Stomach (tissue), 8 donors: ENCODE measurements at regions not wholly inside any gene's neighbourhood (a gene's known extent, or its start where the extent isn't known, plus 50 kb on each side); places are given as distances from the start of the nearest gene placed in this dataset.
"Not testable (repeated sequence)": the region's sequence is repeated elsewhere in the genome, so short reads cannot be mapped to it uniquely, and the experiment has no call there.

Experiments
- DNase-seq, 2 donors: peaks; one replicate each; pipeline versions ENCODE4 v3.0.0 to v3.0.0-alpha.2; 2013 to 2019
- H3K27ac ChIP-seq, 5 donors: fragments of 200-600 bp in 4 of 5; sonication (generic) in 4 of 5; one replicate each; pipeline ENCODE4 v1.5.1; 2013 to 2019; ENCODE audit warnings: mild to moderate bottlenecking in 1 of 5, moderate library complexity in 1 of 5
- H3K27me3 ChIP-seq, 3 donors: fragments of 200-600 bp; sonication (generic); one replicate each; pipeline ENCODE4 v1.5.1; 2017 to 2019; ENCODE audit warnings: mixed run types in 1 of 3
- H3K36me3 ChIP-seq, 4 donors: fragments of 200-600 bp; sonication (generic); 1 replicate in 3 of 4; 2 replicates in 1 of 4; pipeline ENCODE4 v1.5.1; 2016 to 2019
- H3K4me1 ChIP-seq, 4 donors: fragments of 200-600 bp; sonication (generic); one replicate each; pipeline ENCODE4 v1.5.1; 2016 to 2019
- H3K4me3 ChIP-seq, 4 donors: fragments of 200-600 bp; sonication (generic) in 3 of 4; one replicate each; pipeline ENCODE4 v1.5.1; 2016 to 2019; ENCODE audit warnings: mild to moderate bottlenecking in 1 of 4
- H3K9me3 ChIP-seq, 4 donors: fragments of 200-600 bp; sonication (generic); one replicate each; pipeline ENCODE4 v1.5.1; 2016 to 2019
- CTCF ChIP-seq, 7 experiments: fragments of 450-650 bp in 4 of 7; fragments of 200-600 bp in 3 of 7; sonication (generic) in 3 of 7; IDR thresholded peaks; one replicate each; pipeline ENCODE4 v1.5.1; 2016 to 2019; ENCODE audit warnings: antibody characterized with exemption in 7 of 7, control low read depth in 2 of 7, mild to moderate bottlenecking in 1 of 7
- EP300 ChIP-seq: sonication (generic); formaldehyde crosslinking; IDR thresholded peaks from one replicate; pipeline ENCODE4 v1.6.1; 2017; ENCODE audit warnings: antibody characterized with exemption
- POLR2A ChIP-seq, 4 donors: fragments of 450-650 bp; IDR thresholded peaks; one replicate each; pipeline ENCODE4 v1.6.1; 2016; ENCODE audit warnings: antibody characterized with exemption in 4 of 4, control low read depth in 2 of 4, mild to moderate bottlenecking in 1 of 4, moderate library complexity in 1 of 4
- POLR2AphosphoS5 ChIP-seq, 3 donors: sonication (generic); formaldehyde crosslinking; IDR thresholded peaks; one replicate each; pipeline ENCODE4 v1.6.1; 2016; ENCODE audit warnings: antibody characterized with exemption in 3 of 3
- WGBS, 5 donors: extraction: QIAGEN DNeasy Blood & Tissue Kit in 3 of 5; methylation state at CpG; one replicate each; pipeline versions ENCODE4 v1.1.5 to v1.1.7; 2013 to 2018; 5-methylcytosine and 5-hydroxymethylcytosine counted together
- intact Hi-C: fragments of 100-400 bp; cut with DNase I; formaldehyde crosslinking; loops from one replicate; pipeline ENCODE4 v1.15.1; 2023; ENCODE audit warnings: low total_unique reads
- donor health status: healthy with polysubstance abuse.
- donor health status: Bipolar disorder and iron deficiency.
- donor health status: healthy.

DNA sequence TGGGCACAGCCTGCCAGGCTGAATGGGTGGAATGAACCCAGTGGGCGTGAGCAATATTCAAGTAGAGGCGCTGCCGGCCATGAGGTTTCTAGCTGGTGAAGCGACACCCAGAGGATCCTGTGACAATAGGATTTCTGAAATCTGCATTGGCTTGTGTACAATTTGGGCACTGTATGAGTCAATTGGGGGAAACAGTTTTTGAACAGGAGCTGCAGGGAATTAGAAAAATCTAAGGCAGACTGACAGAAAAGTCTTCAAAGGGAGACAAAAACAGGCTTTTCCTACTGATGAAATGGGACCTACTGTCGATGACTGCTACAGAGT is 145.2 kb downstream of the GPCPD1 start:
- Histone ChIP-seq H3K27ac (no peak overlapping the region), H3K4me3 (no peak overlapping the region), H3K4me1 (no peaks in the 10 kb centered on the region), H3K27me3 (peaks cover 0 to 37% (median 4%) of the 10 kb centered on the region in 3 donors), H3K36me3 (no peaks in the 10 kb centered on the region), H3K9me3 (peaks cover 0 to 7% (median 1%) of the 10 kb centered on the region in 4 donors)
- TF ChIP-seq POLR2A (IDR thresholded peaks at IDR 0.05) (no peak), CTCF (IDR thresholded peaks at IDR 0.05) (no peak), EP300 (no peak)
- WGBS, 5 donors, result 78 to 85% (median 82%) methylated on average over 5 of the region's 5 CpGs
- DNase-seq, result no peak
- intact Hi-C loops, result no loop called here

GRCh38 chr20:5464901-5465603 is 145.8 kb downstream of the GPCPD1 start:
- 70 to 84% (median 83%) methylated on average over 20 to 23 of the region's 23 CpGs for WGBS, 5 donors
- H3K27me3 ChIP-seq, result peaks cover 0 to 37% (median 4%) of the 10 kb centered on the region in 3 donors
- intact Hi-C loops, result no loop called here

DNA sequence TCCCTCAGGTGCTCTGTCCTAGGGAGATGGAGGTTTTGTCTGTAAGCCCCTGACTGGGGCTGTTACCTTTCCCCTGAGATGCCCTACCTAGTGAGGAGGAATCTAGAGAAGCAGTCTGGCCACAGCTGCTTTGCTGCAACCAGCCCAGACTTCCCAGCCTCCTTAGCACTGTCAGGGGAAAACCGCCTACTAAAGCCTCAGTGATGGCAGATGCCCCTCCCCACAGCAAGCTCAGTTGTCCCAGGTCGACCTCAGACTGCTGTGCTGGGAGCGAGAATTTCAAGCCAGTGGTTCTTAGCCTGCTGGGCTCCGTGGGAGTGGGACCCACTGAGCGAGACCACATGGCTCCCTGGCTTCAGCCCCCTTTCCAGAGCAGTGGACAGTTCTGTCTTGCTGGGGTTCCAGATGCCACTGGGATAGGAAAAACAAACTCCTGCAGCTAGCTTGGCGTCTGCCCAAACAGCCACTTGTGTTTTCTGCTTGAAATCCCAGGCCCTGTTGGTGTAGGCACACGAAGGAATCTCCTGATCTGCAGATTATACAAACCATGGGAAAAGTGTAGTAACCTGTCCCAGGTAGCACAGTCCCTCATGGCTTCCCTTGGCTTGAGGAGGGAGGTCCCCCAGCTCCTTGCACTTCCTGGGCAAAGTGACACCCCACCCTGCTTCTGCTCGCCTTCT is 146.4 kb upstream of the PROKR2 start:
- WGBS, 5 donors, result 45 to 63% (median 58%) methylated on average over 7 to 8 of the region's 8 CpGs
- Histone ChIP-seq H3K4me1 (no peaks in the 10 kb centered on the region), H3K9me3 (peaks cover 0 to 17% (median 7%) of the 10 kb centered on the region in 4 donors), H3K27me3 (peaks cover 0 to 28% (median 4%) of the 10 kb centered on the region in 3 donors), H3K4me3 (no peak overlapping the region), H3K27ac (no peak overlapping the region), H3K36me3 (no peaks in the 10 kb centered on the region)
- no peak for DNase-seq
- TF ChIP-seq POLR2A (IDR thresholded peaks at IDR 0.05), result no peak
- no peak for TF ChIP-seq POLR2AphosphoS5 (IDR thresholded peaks at IDR 0.05)
- TF ChIP-seq EP300, result no peak
- TF ChIP-seq CTCF (IDR thresholded peaks at IDR 0.05), result no peak
- intact Hi-C loops, result no loop called here

More at GRCh38 chr20:5464901-5465603, 145.8 kb downstream of the GPCPD1 start:
- TF ChIP-seq EP300 (no peak), CTCF (IDR thresholded peaks at IDR 0.05) (no peak), POLR2A (IDR thresholded peaks at IDR 0.05) (no peak), POLR2AphosphoS5 (IDR thresholded peaks at IDR 0.05) (no peak)
- no peak overlapping the region for H3K4me3 ChIP-seq
- DNase-seq, result no peak
- peaks cover 0 to 8% (median 6%) of the 10 kb centered on the region in 4 donors for H3K9me3 ChIP-seq
- H3K4me1 ChIP-seq, result no peaks in the 10 kb centered on the region
- no peak overlapping the region for H3K27ac ChIP-seq
- H3K36me3 ChIP-seq, result no peaks in the 10 kb centered on the region

DNA sequence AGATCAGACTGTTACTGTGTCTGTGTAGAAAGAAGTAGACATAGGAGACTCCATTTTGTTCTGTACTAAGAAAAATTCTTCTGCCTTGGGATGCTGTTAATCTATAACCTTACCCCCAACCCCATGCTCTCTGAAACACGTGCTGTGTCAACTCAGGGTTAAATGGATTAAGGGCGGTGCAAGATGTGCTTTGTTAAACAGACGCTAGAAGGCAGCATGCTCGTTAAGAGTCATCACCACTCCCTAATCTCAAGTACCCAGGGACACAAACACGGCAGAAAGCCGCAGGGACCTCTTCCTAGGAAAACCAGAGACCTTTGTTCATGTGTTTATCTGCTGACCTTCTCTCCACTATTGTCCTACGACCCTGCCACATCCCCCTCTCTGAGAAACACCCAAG is 137.0 kb upstream of the PROKR2 start:
- H3K27me3 ChIP-seq, H3K9me3 ChIP-seq, DNase-seq, H3K4me3 ChIP-seq, H3K36me3 ChIP-seq, H3K4me1 ChIP-seq, H3K27ac ChIP-seq, intact Hi-C loops: not testable (repeated sequence)
- WGBS, 5 donors, result 16 to 30% (median 18%) methylated on average over 6 to 7 of the region's 7 CpGs

DNA sequence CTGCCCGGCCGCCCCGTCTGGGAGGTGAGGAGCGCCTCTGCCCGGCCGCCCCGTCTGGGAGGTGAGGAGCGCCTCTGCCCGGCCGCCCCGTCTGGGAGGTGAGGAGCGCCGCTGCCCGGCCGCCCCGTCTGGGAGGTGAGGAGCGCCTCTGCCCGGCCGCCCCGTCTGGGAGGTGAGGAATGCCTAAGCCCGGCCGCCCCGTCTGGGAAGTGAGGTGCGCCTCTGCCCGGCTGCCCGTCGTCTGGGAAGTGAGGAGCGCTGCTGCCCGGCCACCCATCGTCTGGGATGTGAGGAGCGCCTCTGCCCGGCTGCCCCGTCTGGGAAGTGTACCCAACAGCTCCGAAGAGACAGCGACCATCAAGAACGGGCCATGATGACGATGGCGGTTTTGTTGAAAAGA is 136.6 kb upstream of the PROKR2 start:
- H3K4me3 ChIP-seq, H3K9me3 ChIP-seq, DNase-seq, H3K36me3 ChIP-seq, H3K27ac ChIP-seq, H3K4me1 ChIP-seq, intact Hi-C loops: not testable (repeated sequence)
- WGBS, 5 donors, result 93 to 97% (median 95%) methylated on average over 16 to 38 of the region's 38 CpGs
- H3K27me3 ChIP-seq, result peaks cover 0 to 11% (median 0%) of the 10 kb centered on the region in 3 donors

GRCh38 chr20:5452691-5453090 is 135.9 kb upstream of the PROKR2 start:
- H3K9me3 ChIP-seq, H3K4me3 ChIP-seq, H3K27ac ChIP-seq, H3K4me1 ChIP-seq, DNase-seq, H3K36me3 ChIP-seq, intact Hi-C loops: not testable (repeated sequence)
- 95 to 99% (median 97%) methylated on average over 4 to 29 of the region's 30 CpGs for WGBS, 5 donors
- H3K27me3 ChIP-seq, result peaks cover 0 to 16% (median 0%) of the 10 kb centered on the region in 3 donors

- H3K27me3 ChIP-seq, result peaks cover 0 to 19% (median 0%) of the 10 kb centered on the region in 3 donors
- H3K27ac ChIP-seq, H3K4me3 ChIP-seq, H3K36me3 ChIP-seq, H3K4me1 ChIP-seq, DNase-seq, intact Hi-C loops, H3K9me3 ChIP-seq: not testable (repeated sequence)
- WGBS, 5 donors, result 91 to 95% (median 93%) methylated on average over 14 to 26 of the region's 26 CpGs
Measured at GRCh38 chr20:5452286-5452685, 135.5 kb upstream of the PROKR2 start.
